AG10803 (cell line): ENCODE measurements at regions not wholly inside any gene's neighbourhood (a gene's known extent, or its start where the extent isn't known, plus 50 kb on each side); places are given as distances from the start of the nearest gene placed in this dataset.
A peak's percentile ranks its signal among the peaks of the same experiment; 100 is the strongest.

ENCODE experiments used
- DNase-seq: peaks from one replicate; pipeline ENCODE4 v3.0.0; 2010; ENCODE audit warnings: low read depth
- H3K4me3 ChIP-seq: 2 replicates; pipeline ENCODE4 v1.5.1; 2011; ENCODE audit warnings: mild to moderate bottlenecking, low read length, control low read depth
- TF ChIP-seq, protein P1 (sequence below): conservative IDR thresholded peaks from 2 replicates; pipeline ENCODE4 v1.5.1; 2011; ENCODE audit warnings: mild to moderate bottlenecking, low read length, control low read depth, inconsistent platforms

GRCh38 chr4:53907772-53908171, 156.6 kb downstream of the CHIC2 start:
- TF ChIP-seq, protein P1, sequence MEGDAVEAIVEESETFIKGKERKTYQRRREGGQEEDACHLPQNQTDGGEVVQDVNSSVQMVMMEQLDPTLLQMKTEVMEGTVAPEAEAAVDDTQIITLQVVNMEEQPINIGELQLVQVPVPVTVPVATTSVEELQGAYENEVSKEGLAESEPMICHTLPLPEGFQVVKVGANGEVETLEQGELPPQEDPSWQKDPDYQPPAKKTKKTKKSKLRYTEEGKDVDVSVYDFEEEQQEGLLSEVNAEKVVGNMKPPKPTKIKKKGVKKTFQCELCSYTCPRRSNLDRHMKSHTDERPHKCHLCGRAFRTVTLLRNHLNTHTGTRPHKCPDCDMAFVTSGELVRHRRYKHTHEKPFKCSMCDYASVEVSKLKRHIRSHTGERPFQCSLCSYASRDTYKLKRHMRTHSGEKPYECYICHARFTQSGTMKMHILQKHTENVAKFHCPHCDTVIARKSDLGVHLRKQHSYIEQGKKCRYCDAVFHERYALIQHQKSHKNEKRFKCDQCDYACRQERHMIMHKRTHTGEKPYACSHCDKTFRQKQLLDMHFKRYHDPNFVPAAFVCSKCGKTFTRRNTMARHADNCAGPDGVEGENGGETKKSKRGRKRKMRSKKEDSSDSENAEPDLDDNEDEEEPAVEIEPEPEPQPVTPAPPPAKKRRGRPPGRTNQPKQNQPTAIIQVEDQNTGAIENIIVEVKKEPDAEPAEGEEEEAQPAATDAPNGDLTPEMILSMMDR: no peak
- no peak for DNase-seq
- no peak overlapping the region for H3K4me3 ChIP-seq

GRCh38 chr4:53906606-53907190, 157.7 kb downstream of the CHIC2 start:
- H3K4me3 ChIP-seq: peak overlapping the region; percentile 61
- peak; percentile 19 for DNase-seq
- TF ChIP-seq, protein P1: no peak

DNA sequence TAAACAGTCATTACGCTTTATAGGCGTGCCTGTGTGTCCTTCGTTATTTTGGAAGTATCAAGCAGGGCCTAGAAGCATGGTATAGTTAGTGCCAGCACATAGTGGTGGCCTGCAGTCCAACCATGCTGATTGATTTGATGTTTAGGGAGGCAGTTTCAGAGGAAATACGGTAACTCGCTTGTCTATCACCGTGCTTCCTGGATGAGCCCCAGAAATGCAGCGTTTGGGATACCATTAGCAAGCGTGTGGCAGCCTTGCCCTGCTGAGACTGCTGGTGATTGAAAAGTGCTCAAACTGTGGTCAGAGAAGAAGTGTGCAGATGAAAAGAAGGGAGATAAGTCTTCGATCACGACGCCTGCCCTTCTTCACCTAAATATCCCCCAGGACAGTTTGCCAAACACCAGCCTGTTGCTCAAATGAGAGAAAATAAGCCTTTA, 158.4 kb downstream of the CHIC2 start:
- peak; percentile 78 for DNase-seq
- H3K4me3 ChIP-seq: peak overlapping the region; percentile 61
- TF ChIP-seq, protein P1: no peak

DNA sequence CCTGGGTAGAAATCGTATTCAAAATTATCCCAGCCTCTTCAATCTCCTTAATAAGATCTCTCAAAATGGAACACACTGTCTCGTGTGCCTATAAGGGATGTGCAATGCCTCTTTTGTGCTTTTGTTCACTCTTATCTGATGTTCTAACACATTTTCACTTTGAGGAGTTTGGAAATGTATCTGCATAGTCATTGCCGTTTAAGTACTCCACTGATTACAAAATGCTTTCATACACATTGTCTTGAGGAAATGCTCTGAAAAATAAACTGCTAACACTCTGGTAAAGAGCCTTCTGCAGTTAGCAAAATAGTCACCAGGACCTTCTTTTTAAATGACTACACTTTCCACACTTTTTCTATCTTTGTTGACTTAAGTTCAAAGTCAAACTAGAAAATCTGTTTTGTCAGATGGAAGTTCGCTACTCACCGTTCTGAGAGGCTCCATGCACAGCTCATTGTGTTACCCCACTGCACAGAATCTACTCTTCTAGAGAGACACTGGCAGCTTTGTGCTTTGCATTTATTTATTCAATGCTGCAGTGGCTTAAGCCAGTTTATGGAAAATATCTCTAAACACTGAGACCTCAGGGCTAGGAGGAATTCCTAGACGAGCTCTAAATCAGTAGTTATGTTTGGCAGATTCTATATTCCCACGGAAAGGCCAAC, 159.0 kb downstream of the CHIC2 start:
- peak overlapping the region; percentile 61 for H3K4me3 ChIP-seq
- TF ChIP-seq, protein P1: no peak
- peak; percentile 42 for DNase-seq

- TF ChIP-seq, protein P1: no peak
- DNase-seq: no peak
- no peak overlapping the region for H3K4me3 ChIP-seq
These were observed 161.6 kb downstream of the CHIC2 start for GRCh38 chr4:53902786-53903185.

- DNase-seq: no peak
- H3K4me3 ChIP-seq: peak overlapping the region; percentile 18
- TF ChIP-seq, protein P1: no peak
These were observed 164.1 kb downstream of the CHIC2 start for GRCh38 chr4:53900271-53900649.
